AG09309 (cell line): ENCODE measurements at regions not wholly inside any gene's neighbourhood (a gene's known extent, or its start where the extent isn't known, plus 50 kb on each side); places are given as distances from the start of the nearest gene placed in this dataset.
"Not testable (repeated sequence)": the region's sequence is repeated elsewhere in the genome, so short reads cannot be mapped to it uniquely, and the experiment has no call there.

Experiments used
- DNase-seq: peaks from one replicate; pipeline ENCODE4 v3.0.0-alpha.2; 2010; ENCODE audit warnings: low read depth
- H3K4me3 ChIP-seq: 2 replicates; pipeline ENCODE4 v1.5.1; 2011; ENCODE audit warnings: mild to moderate bottlenecking, low read depth, low read length, moderate library complexity; ENCODE audit not compliant: control insufficient read depth
- TF ChIP-seq, protein P1 (sequence below): IDR thresholded peaks from 2 replicates; pipeline ENCODE4 v1.5.1; 2011; ENCODE audit warnings: mild to moderate bottlenecking, low read depth, low read length, inconsistent platforms; ENCODE audit not compliant: insufficient read depth, control insufficient read depth; ENCODE audit errors: missing control alignments

DNA sequence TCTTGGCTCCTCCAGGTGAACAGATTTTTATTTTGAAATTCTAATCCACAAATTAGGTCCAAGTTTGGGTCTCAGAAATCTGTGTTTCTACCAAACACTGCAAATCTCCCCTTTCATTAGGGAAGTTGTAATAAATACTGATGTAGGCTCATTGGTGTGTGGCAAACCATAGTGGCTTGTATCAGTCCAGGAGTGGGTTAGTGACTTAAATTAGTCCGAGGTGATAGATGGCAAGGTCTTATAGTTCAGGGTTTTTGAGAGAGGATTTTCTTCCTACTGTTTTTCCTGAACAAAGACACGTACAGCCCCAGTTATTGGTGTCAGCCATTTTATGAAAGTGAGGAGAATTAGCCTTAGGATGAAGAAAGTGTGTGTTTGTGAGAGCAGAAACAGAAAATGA, 74.6 kb downstream of the RPRM start:
- no peak overlapping the region for H3K4me3 ChIP-seq
- no peak for DNase-seq
- TF ChIP-seq, protein P1, sequence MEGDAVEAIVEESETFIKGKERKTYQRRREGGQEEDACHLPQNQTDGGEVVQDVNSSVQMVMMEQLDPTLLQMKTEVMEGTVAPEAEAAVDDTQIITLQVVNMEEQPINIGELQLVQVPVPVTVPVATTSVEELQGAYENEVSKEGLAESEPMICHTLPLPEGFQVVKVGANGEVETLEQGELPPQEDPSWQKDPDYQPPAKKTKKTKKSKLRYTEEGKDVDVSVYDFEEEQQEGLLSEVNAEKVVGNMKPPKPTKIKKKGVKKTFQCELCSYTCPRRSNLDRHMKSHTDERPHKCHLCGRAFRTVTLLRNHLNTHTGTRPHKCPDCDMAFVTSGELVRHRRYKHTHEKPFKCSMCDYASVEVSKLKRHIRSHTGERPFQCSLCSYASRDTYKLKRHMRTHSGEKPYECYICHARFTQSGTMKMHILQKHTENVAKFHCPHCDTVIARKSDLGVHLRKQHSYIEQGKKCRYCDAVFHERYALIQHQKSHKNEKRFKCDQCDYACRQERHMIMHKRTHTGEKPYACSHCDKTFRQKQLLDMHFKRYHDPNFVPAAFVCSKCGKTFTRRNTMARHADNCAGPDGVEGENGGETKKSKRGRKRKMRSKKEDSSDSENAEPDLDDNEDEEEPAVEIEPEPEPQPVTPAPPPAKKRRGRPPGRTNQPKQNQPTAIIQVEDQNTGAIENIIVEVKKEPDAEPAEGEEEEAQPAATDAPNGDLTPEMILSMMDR, result no peak

DNA sequence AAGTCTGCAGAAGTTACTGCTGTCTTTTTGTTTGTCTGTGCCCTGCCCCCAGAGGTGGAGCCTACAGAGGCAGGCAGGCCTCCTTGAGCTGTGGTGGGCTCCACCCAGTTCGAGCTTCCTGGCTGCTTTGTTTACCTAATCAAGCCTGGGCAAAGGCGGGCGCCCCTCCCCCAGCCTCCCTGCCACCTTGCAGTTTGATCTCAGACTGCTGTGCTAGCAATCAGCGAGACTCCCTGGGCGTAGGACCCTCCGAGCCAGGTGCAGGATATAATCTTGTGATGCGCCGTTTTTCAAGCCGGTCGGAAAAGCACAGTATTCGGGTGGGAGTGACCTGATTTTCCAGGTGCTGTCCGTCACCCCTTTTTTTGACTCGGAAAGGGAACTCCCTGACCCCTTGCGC, 75.2 kb downstream of the RPRM start:
- DNase-seq, H3K4me3 ChIP-seq: not testable (repeated sequence)

DNA sequence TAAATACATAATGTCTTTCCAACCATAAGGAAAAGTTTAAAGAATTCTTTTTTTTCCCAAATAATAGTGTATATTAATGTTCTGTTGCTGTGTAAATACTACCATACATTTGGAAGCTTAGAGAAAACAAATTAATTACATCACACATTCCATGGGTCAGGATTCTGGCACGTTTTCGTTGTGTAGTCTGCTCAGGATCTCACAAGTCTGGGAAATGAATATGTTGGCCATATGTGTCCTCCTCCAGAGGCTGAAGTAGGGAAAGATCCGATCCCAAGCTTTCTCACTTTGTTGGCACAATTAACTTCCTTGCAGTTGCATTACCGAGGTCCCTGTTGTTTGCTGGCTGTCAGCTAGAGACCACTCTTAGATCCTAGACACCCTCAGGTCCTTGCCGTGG, 83.9 kb downstream of the RPRM start:
- H3K4me3 ChIP-seq, result no peak overlapping the region
- no peak for DNase-seq
- TF ChIP-seq, protein P1, result no peak

DNA sequence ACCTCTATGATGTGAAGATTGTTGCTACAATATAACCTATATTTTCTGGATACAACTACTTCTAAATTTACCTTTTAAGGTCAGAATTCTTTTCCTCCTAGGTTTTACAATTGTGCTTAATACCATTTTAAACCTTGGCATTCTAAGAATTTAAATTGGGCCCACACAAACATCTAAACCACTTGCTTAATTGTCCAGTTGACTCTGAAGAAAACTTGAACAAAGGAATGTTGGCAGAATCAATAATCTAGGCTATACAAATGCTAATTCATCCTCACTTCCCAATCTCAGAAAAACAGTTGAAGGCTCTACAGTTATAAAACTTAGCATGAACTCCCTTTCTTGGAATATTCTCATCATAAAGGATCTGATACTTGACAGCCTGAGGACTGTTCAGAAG, 84.3 kb downstream of the RPRM start:
- H3K4me3 ChIP-seq, result no peak overlapping the region
- no peak for DNase-seq
- TF ChIP-seq, protein P1, result no peak

DNA sequence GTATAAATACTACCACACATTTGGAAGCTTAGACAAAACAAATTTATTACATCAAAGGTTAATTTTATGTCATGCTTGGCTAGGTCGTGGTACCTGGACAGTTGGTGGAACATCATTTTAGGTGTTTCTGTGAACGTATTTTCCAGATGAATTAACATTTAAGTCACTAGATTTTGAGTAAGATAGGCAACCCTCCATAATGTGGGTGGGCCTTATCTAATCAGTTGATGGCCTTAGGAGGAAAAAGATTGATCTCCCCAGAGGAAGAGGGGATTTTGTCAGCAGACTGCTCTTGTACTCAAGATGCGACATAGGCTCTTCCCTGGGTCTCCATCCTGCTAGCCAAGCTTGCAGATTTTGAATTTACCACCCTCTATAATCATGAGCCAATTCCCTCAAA, 85.0 kb downstream of the RPRM start:
- no peak for DNase-seq
- no peak overlapping the region for H3K4me3 ChIP-seq
- TF ChIP-seq, protein P1, result no peak

DNA sequence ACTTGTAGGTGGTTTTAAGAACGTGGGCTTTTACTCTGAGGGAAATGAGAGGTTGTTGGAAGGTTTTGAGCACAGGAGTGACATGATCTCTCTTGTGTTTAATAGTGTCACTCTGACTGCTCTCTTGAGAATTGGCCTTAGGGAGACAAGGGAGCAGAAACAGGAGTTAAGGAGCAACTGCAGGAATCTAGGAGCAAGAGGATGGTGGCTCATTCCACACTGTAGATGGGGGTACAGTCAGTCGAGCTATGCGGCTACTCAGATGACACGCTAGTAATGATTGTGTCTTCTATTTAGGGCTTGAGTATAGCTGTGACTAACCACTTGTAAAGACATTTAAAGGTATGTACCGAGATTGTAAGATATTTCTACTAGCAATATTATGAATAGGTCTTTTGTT, 87.4 kb downstream of the RPRM start:
- no peak for DNase-seq
- H3K4me3 ChIP-seq, result no peak overlapping the region
- TF ChIP-seq, protein P1, result no peak

DNA sequence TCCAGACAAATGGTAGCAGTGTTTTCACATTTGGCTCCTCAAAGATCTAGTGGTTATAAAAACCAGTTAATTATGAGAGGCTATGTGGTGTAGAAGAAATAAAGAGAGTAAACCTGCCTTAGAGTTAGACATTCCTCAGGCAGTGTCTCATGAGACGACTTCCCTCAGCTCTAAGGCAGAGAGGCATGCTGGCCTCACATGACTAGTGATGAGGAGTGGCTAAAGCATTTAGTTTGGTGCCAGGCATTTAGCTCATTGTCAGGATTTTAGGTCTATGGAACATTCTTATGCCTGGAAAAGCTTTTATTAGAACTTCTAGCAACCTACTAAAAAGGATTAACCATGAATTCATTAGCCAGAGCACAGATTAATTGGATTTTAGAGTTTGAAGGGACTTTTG, 90.3 kb downstream of the RPRM start:
- DNase-seq, result no peak
- no peak overlapping the region for H3K4me3 ChIP-seq
- TF ChIP-seq, protein P1, result no peak
